T-helper 1 cell (primary cell): ENCODE measurements at regions not wholly inside any gene's neighbourhood (a gene's known extent, or its start where the extent isn't known, plus 50 kb on each side); places are given as distances from the start of the nearest gene placed in this dataset.
A peak's percentile ranks its signal among the peaks of the same experiment; 100 is the strongest.
"Not testable (repeated sequence)": the region's sequence is repeated elsewhere in the genome, so short reads cannot be mapped to it uniquely, and the experiment has no call there.

Experiments
- DNase-seq, 5 donors: peaks; one replicate each; pipeline ENCODE4 v3.0.0-alpha.2; 2012 to 2020

DNA sequence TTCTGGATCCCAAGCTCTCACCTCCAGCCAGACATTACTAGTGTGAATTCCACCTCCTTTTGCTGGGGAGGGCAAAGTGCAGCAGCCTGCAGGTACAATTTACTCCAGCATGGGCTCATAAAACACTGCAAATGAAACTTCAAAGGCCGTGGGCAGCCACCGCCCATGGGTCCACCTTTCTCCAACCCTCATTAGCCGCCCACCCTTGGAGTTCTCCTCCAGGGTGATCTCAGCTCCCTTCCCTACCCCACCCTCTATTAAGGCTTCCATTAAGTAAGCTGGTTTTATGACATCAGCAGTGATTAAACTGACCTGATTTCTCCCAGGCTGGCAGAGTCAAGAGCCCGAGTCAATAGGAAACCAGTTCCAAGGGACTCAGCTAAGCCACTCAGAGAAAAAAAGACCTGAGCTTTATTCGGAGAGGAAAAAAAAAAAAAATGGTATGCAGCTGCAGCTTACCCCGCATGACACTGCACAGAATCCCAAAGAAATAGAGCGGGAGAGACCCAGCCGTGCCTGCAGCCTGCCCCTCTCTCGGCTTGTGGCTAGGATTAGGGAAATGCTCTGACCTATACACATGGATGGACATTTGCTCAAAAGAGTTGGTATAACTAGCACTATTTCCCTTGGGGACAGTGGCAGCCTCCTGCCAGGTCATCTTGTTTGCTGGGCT is 319.6 kb downstream of the PTTG2 start:
- DNase-seq: no peak

DNA sequence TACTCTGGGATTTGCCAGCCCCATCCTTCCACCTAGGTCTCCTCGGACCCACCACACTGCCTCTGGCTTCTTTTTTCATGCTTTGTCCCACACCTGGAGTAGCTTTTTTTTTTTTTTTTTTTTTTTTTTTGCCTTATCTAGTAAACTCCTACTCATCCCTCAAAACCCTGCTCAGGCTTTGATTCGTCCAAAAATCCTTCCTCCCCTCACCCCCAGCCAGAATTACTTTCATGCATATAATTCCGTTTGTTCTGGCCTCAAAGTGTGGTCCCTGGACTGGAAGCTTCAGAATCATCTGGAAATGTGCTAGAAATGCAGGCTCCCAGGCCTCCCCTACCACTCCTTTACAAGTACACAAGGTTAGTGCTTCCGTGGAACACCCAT is 320.1 kb downstream of the PTTG2 start:
- no peak for DNase-seq

DNA sequence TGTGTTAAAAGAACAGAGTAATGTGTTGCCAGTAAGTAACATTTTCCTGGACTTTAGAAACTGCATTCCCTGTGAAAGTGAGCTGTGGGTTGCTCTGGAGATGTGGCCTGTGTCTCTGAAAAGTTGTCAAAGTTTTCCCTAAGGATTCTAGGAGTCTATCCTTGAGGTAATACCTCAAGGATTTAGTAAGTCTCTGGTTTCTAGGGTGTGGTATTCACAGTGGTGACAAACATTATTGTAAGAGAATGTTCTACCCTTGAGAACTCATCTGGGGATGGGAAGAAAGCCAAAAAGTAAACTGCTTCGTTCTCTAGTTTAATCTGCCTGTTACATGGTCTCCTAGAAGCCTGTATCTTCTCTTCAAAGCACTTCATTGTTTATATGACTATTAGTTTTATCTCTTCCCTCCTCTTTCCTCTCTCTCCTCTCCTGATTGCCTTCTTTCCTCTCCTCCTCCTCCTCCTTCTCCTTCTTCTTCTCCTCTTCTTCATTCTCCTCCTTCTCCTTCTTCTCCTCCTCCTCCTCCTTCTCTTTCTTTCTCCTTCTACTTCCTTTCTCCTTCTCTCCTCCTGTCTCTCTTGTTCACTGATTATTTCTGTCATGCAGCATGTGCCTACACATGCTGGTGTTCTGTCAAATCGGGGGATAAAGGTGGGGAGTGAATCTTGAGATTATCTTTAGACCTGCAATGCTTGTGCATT is 321.3 kb downstream of the PTTG2 start:
- no peak for DNase-seq

DNA sequence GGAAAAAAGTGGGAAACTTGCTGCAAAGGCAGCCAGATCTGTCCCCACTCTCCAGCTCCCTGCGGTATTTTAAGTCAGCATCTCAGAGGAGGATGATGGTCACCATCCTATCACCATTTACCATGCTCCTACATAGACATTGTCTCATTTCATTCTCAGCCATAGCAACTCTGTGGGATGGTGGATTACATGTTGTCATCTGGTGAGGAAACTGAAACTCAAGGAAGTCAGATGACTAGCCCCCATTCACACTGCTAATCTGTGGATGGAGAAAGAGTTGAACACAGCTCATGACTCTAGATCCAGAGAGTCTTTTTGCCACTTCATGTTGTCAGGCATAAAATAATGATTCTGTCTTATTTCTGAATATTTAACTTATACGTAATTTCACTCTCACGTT is 323.5 kb downstream of the PTTG2 start:
- DNase-seq: no peak

DNA sequence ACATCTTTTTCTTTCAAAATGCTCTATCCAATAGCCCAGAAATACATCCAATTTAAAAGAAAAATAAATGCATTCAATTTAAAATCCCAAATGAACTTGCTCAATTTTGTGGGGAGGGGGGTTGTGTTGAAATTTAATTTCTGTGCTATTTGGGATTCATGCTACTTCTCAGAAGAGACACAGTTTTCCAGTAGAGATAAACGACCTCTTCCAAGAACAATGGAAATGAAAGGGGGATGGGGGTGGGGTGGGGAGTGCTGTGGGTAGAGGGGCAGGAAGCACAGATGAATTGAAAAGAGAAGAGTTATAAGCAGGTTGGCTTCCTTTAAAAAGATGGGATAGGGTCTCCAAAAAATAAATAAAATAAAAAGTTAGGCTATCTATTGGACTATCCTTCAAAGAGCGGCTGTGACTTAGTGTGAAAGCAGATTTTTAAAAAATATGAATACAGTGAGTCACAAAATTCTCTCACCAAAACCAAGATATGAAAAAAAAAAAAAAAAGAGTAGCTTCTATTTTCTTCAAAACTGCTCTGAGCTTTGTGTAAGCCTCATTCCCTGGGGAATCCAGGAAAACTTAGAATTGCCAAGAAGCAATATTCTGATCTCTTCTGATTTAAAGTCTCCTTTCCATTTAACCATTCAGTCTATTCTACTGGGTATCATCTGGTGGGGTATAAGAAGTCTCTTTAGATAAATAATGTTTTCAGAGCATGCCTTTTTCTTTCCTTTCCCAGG is 324.3 kb downstream of the PTTG2 start:
- no peak for DNase-seq

DNA sequence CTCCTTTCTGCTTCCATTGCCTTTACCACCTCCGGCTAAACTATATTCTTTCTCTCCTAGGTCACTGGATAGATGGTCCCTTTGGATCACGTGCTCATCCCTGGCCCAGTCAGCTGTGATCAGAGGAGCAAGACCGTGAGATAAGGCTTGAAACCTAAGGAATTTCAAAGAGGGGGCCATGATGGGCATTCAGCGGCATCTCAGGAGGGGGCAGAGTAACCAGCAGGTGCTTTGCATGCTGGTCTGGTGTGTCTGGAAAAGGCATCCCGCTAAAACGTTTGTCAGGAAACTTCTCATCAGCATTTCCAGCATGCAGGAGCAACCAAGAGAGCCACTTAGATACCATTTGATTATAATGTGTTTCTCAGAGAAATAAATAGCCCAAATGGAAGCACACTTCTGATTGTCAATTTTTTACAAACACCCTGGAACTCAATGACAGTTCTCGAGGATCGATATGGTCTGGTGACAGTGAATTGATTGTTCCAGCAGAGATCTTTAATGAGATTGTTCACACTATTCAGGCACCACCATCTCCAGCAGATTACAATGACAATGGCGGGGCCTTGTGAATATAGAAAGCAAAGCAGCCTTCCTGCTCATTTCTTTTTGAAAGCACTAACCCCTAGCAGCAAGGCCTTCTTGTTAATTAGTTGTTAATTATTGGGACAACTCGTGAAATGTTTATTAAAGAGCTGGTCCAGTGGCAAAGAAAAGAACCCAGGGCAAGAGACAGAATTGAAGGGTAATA is 327.1 kb downstream of the PTTG2 start:
- no peak for DNase-seq

DNA sequence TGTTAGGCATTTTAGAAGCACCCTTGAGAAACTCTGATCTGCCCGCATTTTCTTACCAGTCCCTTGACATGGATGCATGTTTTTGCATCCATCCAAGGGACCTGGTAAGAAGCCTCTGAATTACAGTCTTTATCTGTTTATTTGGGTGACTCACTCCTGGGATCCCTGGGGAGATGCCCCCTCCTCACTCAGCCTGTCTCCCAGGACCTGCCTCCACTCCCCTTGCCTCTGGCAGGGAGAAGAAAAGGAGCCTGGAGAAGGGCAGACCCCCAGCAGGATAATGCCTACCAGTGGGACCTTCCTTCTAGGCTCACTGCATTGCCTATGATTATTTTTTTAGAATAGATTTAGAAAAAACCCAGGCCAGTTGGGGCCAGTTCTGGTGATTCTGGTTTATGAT is 329.4 kb downstream of the PTTG2 start:
- no peak for DNase-seq

DNA sequence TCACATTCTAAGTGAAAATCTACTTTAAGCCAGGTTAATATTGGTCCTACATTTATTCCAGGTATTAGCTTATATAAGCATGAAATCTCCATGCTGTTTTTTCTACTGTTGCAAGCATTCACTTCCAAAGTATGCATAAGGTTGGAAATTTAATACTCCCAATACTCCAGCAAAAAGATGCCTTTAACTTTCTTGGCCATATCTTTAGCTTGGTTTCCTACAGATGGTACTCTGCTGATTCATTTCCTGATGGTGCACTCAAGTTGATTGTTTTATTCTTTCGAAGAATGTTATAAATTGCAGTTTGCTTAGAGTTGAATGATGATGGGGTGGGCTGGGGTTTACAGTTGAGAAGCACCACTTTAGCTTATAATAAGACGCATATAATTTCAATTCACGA is 330.2 kb downstream of the PTTG2 start:
- no peak for DNase-seq

DNA sequence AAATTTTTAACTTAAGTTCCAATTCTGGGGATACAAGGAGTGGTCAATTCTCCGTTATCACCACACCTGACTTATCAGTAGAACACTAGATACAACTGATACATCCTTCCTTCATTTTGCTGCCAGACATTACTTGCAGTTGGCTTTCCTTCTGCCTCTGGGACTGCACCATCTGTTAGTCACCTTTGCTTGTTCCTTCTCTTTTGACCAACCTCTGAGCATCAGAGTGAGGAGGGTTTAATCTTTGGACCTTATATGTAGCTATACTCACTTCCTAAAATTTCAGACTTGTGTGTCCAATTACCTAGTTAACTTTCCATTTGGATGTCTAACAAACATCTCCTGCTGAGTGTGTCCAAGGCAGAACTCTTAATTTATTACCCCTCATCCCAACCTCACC is 330.7 kb downstream of the PTTG2 start:
- no peak for DNase-seq

DNA sequence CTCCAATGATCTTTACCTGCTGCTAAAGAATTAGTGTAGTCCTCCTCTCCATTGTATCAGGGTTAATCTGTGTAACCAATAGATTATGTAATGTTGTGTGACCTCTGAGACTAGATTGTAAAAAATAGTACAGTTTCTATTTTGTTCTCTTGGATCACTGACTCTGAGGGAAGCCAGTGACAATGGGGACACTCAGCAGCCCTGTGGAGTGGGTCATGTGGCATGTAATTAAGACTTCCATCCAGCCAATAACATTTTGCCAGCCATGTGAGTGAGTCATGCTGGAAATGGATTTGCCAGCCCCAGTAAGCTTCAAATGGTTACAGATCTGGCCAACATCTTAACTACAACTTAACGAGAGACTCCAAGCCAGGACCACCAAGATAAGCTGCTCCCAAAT is 332.3 kb downstream of the PTTG2 start:
- DNase-seq: no peak

DNA sequence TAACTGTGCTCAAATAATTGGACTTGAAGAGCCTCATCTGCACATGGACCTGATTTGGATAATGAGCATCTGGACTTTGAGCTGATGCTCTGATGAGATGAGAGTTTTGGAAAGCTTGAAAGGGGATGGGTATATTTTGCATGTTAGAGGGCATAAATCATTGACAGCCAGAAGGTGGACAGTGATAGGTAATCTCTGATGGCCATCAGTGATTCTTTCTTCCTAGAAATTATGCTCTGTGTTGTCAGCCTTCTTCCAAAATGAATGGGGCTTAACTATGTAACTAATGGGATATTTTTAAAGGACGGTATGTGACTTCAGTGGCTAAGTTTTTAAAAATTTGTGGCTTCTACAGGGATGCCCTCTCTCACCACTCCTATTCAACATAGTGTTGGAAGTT is 334.0 kb downstream of the PTTG2 start:
- DNase-seq: no peak

DNA sequence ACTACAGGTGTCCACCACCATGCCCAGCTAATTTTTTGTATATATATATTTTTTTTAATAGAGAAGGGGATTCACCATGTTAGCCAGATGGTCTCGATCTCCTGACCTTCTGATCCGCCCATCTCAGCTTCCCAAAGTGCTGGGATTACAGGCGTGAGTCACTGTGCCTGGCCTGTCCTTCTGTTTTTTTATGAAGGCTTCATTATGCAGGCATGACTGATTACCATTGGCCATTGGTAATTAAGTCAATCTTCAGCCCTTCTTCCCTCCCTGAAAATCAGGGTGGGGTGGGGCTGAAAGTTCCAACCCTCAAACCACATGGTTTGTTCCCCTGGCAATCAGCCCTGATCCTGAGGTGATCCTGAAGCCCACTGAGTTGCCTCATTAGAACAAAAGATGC is 336.9 kb downstream of the PTTG2 start:
- no peak for DNase-seq

DNA sequence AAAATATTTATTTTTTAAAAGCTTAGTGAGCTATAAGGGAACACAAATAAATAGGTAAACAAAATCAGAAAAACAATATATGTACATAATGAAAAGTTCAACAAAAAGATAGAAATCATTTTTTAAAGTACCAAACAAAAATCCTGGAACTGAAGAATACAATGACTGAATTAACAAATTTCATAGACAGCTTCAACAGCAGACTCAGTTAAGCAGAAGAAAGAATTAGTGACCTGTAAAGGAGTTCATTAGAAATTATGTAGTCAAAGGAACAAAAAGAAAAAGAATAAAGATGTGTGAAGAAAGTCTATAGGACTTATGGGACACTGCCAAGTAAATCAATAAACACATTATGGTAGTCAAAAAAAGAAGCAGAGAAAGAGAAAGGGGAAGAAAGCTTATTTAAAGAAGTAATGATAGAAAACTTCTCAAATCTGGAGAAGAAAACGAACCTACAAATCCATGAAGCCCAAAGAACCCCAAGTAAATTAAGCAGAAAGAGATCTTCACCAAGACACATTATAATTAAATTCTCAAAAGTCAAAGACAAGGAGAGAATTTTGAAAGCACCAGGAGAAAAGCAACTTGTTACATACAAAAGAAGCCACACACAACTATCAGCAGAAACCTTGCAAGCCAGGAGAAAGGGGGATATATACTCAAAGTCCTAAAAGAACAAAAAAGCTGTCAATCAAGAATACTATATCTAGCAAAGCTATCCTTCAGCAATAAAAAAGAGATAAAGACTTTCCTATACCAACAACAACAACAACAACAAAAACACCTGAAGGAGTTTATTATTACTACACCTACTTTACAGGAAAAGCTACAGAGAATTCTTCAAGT is 338.9 kb downstream of the PTTG2 start:
- DNase-seq: no peak

DNA sequence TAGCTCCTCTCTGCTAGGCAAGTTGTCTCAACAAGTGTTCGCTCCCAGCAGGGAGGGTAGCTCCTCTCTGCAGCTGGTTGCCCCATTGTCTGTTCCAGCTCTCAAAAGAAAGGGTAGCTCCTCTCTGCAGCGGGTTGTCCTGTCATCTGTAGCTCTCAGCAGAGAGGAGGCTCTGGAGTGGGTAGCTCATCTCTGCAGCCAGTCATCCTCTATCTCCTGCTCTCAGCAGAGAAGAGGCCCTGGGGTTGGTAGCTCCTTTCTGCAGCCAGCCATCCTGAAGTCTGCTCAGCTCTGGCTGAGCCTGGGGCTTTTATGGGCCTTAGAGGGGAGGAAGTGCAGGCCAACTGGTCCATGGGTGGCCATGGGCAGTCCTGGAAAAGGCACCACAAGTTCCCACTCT is 342.7 kb downstream of the PTTG2 start:
- no peak for DNase-seq

DNA sequence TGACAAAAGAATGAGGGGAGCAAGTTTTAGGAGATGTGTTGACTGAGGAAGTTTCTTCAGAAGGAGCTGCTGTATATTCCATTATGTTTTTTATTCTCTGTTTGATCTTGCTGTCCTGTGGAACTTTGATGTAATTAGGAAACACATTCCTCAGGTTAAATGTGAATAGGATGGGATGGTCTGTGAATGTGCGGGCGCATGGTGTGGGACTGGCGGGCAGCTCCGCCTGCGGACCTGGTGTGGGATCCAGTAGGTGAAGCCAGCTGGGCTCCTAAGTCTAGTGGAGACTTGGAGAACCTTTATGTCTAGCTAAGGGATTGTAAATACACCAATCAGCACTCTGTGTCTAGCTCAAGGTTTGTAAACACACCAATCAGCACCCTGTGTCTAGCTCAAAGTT is 344.3 kb downstream of the PTTG2 start:
- not testable (repeated sequence) for DNase-seq

DNA sequence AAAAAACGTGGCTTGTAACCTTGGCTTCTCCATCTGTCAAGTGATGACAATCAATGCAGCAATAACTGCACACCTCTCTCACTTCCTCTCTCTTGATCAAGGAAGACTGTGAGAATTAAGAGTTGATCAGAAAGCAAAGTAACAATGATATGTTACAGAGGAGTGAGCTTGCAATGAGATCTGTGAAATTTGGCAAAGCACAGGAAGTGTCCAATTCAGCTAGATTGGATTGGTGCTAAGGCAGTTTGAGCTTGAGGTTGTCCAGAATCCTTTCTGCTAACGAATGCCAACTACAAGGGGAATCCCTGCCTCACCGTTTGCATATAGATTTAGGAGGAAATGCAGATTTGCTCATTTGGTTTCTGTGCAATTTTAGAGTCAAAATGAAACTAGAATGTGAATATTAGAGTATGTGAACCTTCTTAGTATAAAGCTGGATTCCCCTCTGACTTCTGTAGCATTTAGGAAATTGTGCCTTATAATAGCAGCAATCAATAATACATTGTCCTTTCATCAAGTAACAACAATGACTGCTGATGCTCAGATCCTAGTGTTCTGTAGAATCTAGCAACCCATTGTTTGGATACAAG is 346.4 kb downstream of the PTTG2 start:
- DNase-seq: peak in 1 of 5 donors; percentile 90

DNA sequence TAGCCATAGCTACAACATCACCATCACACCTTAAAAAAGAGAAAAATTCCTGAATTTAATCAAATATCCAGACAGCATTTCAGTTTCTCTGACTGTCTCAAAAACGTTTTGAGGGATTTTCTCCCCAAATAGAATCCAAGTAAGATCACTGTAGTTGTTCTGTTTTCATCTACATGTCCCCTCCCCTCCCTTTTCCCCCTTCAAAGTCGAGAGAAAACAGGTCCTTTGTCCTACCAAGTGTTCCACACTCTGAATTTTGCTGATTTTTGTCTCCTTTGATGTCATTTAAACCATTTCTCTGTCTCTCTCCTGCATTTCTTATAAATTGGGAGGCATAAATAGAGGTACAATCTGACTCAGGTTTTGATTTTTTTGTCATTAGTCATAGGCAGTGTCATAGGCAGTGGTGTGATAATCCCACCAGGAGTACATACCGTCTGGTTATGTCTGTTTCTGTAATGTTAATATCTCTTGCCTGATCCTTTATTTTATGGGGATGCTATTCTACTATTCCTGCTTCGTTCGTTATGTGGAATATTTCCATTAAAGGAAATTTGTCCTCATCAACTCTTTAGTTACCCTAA is 348.6 kb downstream of the PTTG2 start:
- DNase-seq: peak in 1 of 5 donors; percentile 38

DNA sequence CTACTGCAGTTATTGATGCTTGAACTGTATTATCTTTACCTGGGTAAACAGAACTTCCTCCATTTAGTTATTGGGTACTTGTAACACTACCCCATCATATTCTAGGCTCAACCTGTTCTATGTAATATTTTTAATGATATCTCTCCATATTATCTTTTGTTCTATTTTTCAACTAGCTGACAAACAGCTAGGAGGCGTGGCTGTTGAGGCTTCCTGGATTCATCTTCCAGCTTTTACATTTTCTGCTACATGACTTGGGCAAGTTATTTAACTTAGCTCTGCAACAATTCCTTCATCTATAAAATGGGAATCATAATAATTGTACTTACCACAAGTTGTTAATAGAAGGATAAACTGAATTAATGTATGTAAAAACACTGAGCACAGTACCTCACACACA is 349.3 kb downstream of the PTTG2 start:
- no peak for DNase-seq

DNA sequence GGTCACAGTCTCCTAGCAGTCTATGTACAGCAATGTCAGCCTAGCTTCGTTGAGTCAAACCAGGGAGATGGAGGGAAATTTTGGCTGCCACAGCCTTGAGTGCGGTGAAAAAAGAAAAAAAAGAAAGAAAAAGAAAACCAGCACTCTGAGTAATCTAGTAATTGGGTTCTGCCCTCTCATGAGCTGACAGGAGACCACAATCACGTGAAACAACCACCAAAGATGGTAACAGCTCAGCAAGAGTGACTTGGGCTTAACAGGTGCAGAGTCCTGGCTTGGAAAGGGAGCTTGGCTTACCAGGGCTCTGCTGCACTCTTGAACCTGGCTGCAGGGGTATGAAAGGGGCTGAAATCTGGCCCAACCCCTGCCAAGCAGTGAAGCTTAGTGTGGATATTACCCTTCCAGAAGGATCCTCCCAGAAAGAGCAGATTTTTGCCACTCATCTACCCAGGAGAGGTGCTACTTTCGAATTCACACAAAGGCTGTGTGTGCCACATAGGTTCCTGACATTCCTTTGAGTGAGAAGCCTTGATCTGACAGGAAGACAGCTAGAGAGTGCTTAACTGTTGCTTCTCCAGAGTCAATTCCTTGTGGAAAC is 350.3 kb downstream of the PTTG2 start:
- DNase-seq: peak; percentile 32 to 96 (median 64)

DNA sequence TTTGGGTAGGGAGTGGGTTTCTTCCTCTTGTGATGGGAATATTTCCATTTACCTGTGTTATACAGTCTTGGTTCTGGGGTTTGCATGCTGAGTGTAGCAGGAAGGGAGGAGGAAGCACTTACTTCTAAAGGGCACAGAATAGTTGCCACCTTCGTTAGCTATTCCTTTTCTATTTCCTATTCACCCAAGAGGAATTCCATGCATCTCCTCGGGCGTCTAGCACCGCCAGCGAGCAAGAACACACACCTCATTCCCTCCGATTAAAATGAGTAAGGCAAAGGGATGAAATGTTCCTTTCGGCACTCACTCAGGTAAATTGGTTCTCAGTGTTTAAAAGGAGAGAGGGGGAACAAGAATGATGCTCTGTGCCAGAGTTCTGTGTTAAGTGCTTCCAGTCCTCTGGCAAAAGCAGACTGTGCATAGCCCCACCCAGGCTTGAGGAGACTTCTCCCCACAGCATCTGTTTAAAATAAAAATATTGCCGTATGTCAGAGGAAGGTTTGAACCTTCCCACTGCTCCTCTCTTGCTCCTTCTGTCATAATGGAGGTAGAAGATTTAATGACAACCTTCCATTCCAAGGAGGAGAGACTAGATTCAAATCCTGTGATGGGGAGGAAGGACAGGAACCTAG is 351.4 kb downstream of the PTTG2 start:
- DNase-seq: no peak

DNA sequence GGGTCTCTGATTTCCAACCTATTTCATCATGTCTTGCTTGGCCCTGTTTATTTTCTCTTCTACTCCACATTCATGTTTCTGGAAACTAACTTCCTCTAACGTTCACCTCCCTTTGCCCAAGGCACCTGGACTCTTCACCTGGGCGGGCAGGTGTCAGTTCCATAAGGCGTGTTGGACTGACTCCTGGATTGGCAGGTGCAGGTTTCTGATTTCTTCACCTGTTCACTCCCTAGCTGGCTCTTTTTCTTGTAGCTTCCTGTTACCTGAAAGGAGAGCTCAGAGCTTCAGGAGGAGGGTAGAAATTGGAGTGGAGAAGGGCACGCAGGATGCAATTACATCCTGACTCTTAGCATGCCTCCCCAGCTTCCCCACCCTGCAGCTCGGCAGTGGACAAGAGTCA is 350.8 kb upstream of the KLF3 start:
- DNase-seq: no peak
